Endometrium (tissue), 2 donors: ENCODE measurements at regions not wholly inside any gene's neighbourhood (a gene's known extent, or its start where the extent isn't known, plus 50 kb on each side); places are given as distances from the start of the nearest gene placed in this dataset.

Experiments used
- FAIRE-seq: peaks from 2 replicates; lab custom pipeline; 2012; peaks lifted over from hg19 to GRCh38; lab: Jason Lieb, UNC
- donor health status: control.
- donor health status: control.

- no peak for FAIRE-seq
These were observed 185.6 kb downstream of the RHOU start for GRCh38 chr1:228920831-228921230.

GRCh38 chr1:228921481-228921880 is 186.2 kb downstream of the RHOU start:
- FAIRE-seq = no peak

- FAIRE-seq = no peak
These were observed 187.6 kb downstream of the RHOU start for GRCh38 chr1:228922722-228923376.

GRCh38 chr1:228923973-228924686 is 188.9 kb downstream of the RHOU start:
- no peak for FAIRE-seq

- FAIRE-seq = no peak
These were observed 190.4 kb downstream of the RHOU start for GRCh38 chr1:228925691-228926090.

- no peak for FAIRE-seq
These were observed 192.1 kb downstream of the RHOU start for GRCh38 chr1:228927421-228927820.

GRCh38 chr1:228927946-228928898 is 192.9 kb downstream of the RHOU start:
- no peak for FAIRE-seq

GRCh38 chr1:228929476-228930027 is 194.3 kb downstream of the RHOU start:
- FAIRE-seq = no peak

- no peak for FAIRE-seq
These were observed 195.2 kb downstream of the RHOU start for GRCh38 chr1:228930479-228930957.

GRCh38 chr1:228933753-228934152 is 198.5 kb downstream of the RHOU start:
- FAIRE-seq = no peak

- FAIRE-seq = no peak
These were observed 200.0 kb downstream of the RHOU start for GRCh38 chr1:228935198-228935663.

- no peak for FAIRE-seq
These were observed 200.8 kb downstream of the RHOU start for GRCh38 chr1:228935855-228936727.

GRCh38 chr1:228936881-228937280 is 201.6 kb downstream of the RHOU start:
- FAIRE-seq = no peak

GRCh38 chr1:228937351-228937750 is 202.1 kb downstream of the RHOU start:
- no peak for FAIRE-seq

GRCh38 chr1:228937851-228938536 is 202.7 kb downstream of the RHOU start:
- no peak for FAIRE-seq

- FAIRE-seq = no peak
These were observed 203.2 kb downstream of the RHOU start for GRCh38 chr1:228938537-228938901.

GRCh38 chr1:228939001-228939691 is 203.9 kb downstream of the RHOU start:
- no peak for FAIRE-seq

- no peak for FAIRE-seq
These were observed 204.7 kb downstream of the RHOU start for GRCh38 chr1:228939881-228940392.

GRCh38 chr1:228940526-228940925 is 205.2 kb downstream of the RHOU start:
- no peak for FAIRE-seq

- no peak for FAIRE-seq
These were observed 205.6 kb downstream of the RHOU start for GRCh38 chr1:228940926-228941325.
